ENCODE measurements at regions not wholly inside any gene's neighbourhood (a gene's known extent, or its start where the extent isn't known, plus 50 kb on each side); places are given as distances from the start of the nearest gene placed in this dataset.

DNA sequence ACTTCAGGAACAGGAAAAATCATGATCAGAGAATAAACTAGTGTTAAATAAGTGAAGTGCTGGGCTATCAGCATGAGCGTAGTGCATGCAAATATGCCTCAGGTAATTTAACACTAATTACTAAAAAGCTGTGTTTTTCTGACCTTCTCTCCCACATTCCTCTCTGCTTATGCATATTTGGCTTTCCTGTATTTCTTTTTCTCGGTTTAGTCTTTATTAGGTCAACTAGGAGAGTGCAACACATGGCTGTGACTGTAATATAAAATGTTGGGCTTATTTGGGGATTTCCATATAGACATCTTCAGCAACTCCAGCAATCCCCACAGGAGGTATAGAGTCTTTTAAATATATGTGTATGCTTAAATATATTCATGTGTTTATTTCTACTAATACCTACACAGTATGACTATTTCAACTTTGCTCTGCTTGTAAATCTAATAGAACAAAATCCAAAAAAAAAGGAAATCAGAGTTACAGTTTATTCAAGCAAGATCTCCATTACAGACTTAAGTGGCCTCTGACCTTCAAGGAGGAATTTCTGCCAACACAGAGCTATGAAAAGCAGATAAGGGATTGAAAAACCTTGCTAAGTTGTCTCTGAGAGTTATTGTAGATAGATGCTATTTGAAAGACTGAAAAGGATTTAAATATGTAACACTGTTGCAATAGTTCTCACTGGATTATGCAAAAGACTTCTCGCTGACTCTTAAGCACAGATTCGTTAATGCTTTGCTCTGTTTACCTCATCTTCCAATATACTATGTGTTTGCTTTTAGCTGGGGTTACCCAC is 359.5 kb upstream of the RGPD4 start:
- ChIA-PET POLR2A (no interaction called here), CTCF (no interaction called here)
- Histone ChIP-seq H2AFZ (ENCODE audit: insufficient read depth, low read depth, low read length, poor library complexity, severe bottlenecking) (no peak overlapping the region), H3K4me2 (replicated peaks; ENCODE audit: low read depth, low read length, poor library complexity, severe bottlenecking) (no peak overlapping the region), H4K20me1 (ENCODE audit: control insufficient read depth, insufficient read depth, low read length, poor library complexity, severe bottlenecking) (no peaks in the 10 kb centered on the region), H3K79me2 (ENCODE audit: control insufficient read depth, insufficient read depth, low read length) (no peaks in the 10 kb centered on the region), H3K36me3 (replicated peaks in 1 of 2; ENCODE audit: control extremely low read depth in 1 of 2, control insufficient read depth in 1 of 2, extremely low read depth in 1 of 2, insufficient read depth in 2 of 2, low read length in 1 of 2) (no peaks in the 10 kb centered on the region), H3K9me3 (ENCODE audit: control extremely low read depth in 1 of 3, control insufficient read depth in 2 of 3, insufficient read depth in 1 of 3, low read length in 2 of 3) (peaks cover 0 to 13% (median 0%) of the 10 kb centered on the region in 3 donors), H3K27me3 (replicated peaks in 1 of 4; ENCODE audit: control extremely low read depth in 1 of 4, control insufficient read depth in 3 of 4, insufficient read depth in 4 of 4, low read length in 3 of 4) (no peaks in the 10 kb centered on the region), H3K9ac (ENCODE audit: low read length) (no peak overlapping the region), H3K4me3 (ENCODE audit: control extremely low read depth in 1 of 5, extremely low read depth in 1 of 5, insufficient read depth in 1 of 5, low read depth in 2 of 5, low read length in 4 of 5) (no peak overlapping the region), H3K4me1 (ENCODE audit: control insufficient read depth in 2 of 2, insufficient read depth in 2 of 2, low read length in 2 of 2) (no peaks in the 10 kb centered on the region), H3K27ac (ENCODE audit: low read length in 2 of 2) (no peak overlapping the region)
- H3K27me3 Mint-ChIP-seq, result no peaks in the 10 kb centered on the region
- H3K27ac Mint-ChIP-seq, result no peak overlapping the region
- H3K9me3 Mint-ChIP-seq (ENCODE audit: insufficient read depth), result peaks cover 3% of the 10 kb centered on the region
- intact Hi-C loops (cut with micrococcal nuclease), result no loop called here
- TF ChIP-seq EZH2 (IDR thresholded peaks at IDR 0.05; ENCODE audit: borderline replicate concordance, insufficient read depth, low read depth, low read length, poor library complexity, severe bottlenecking), result no peak
- TF ChIP-seq, protein P1, sequence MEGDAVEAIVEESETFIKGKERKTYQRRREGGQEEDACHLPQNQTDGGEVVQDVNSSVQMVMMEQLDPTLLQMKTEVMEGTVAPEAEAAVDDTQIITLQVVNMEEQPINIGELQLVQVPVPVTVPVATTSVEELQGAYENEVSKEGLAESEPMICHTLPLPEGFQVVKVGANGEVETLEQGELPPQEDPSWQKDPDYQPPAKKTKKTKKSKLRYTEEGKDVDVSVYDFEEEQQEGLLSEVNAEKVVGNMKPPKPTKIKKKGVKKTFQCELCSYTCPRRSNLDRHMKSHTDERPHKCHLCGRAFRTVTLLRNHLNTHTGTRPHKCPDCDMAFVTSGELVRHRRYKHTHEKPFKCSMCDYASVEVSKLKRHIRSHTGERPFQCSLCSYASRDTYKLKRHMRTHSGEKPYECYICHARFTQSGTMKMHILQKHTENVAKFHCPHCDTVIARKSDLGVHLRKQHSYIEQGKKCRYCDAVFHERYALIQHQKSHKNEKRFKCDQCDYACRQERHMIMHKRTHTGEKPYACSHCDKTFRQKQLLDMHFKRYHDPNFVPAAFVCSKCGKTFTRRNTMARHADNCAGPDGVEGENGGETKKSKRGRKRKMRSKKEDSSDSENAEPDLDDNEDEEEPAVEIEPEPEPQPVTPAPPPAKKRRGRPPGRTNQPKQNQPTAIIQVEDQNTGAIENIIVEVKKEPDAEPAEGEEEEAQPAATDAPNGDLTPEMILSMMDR (IDR thresholded peaks at IDR 0.05), result no peak
- DNase-seq (no peak), ATAC-seq (ENCODE audit: low read depth) (no peak)
- no peaks in the 10 kb centered on the region for H3K4me1 Mint-ChIP-seq
- WGBS (ENCODE audit: insufficient coverage), result 93% methylated on average over 2 of the region's 4 CpGs
- H3K4me3 Mint-ChIP-seq, result no peak overlapping the region

DNA sequence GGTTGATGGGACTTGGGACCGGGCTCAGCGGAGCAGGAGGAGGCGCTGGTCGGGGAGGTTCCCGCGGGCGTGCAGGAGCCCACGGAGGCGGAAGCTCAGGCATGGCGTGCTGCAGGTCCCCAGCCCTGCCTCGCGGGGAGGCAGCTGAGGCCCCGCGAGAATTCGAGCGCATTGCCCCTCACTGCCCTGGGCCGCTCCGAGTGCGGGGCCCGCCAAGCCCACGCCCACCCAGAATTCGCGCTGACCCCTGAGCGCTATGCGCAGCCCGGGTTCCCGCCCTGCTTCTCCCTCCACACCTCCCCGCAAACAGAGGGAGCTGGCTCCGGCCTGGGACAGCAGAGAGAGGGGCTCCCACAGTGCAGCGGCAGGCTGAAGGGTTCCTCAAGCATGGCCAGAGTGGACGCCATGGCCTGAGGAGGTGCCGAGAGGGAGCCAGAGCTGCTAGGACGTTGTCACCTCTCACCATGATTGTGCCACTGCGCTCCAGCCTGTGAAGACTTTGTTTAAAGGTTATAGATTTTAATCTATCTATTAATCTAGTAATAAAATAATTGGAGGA is 357.2 kb upstream of the RGPD4 start:
- intact Hi-C loops (cut with micrococcal nuclease), result no loop called here
- no peak overlapping the region for H3K27ac Mint-ChIP-seq
- peaks cover 0 to 13% (median 0%) of the 10 kb centered on the region in 3 donors for H3K9me3 ChIP-seq (ENCODE audit: control extremely low read depth in 1 of 3, control insufficient read depth in 2 of 3, insufficient read depth in 1 of 3, low read length in 2 of 3)

More for the DNA sequence above, 357.2 kb upstream of the RGPD4 start:
- Mint-ChIP-seq H3K27me3 (no peaks in the 10 kb centered on the region), H3K4me3 (no peak overlapping the region), H3K4me1 (no peaks in the 10 kb centered on the region), H3K9me3 (ENCODE audit: insufficient read depth) (peaks cover 5% of the 10 kb centered on the region)
- H3K36me3 ChIP-seq (replicated peaks in 1 of 2; ENCODE audit: control extremely low read depth in 1 of 2, control insufficient read depth in 1 of 2, extremely low read depth in 1 of 2, insufficient read depth in 2 of 2, low read length in 1 of 2), result no peaks in the 10 kb centered on the region
- no peaks in the 10 kb centered on the region for H3K4me1 ChIP-seq (ENCODE audit: control insufficient read depth in 2 of 2, insufficient read depth in 2 of 2, low read length in 2 of 2)
- H3K27ac ChIP-seq (ENCODE audit: low read length in 2 of 2), result no peak overlapping the region
- no peaks in the 10 kb centered on the region for H3K27me3 ChIP-seq (replicated peaks in 1 of 4; ENCODE audit: control extremely low read depth in 1 of 4, control insufficient read depth in 3 of 4, insufficient read depth in 4 of 4, low read length in 3 of 4)
- ChIA-PET CTCF (no interaction called here), POLR2A (no interaction called here)
- no peak overlapping the region for H3K4me2 ChIP-seq (replicated peaks; ENCODE audit: low read depth, low read length, poor library complexity, severe bottlenecking)
- no peaks in the 10 kb centered on the region for H3K79me2 ChIP-seq (ENCODE audit: control insufficient read depth, insufficient read depth, low read length)
- no peak overlapping the region for H2AFZ ChIP-seq (ENCODE audit: insufficient read depth, low read depth, low read length, poor library complexity, severe bottlenecking)
- H4K20me1 ChIP-seq (ENCODE audit: control insufficient read depth, insufficient read depth, low read length, poor library complexity, severe bottlenecking), result no peaks in the 10 kb centered on the region
- H3K4me3 ChIP-seq (ENCODE audit: control extremely low read depth in 1 of 5, extremely low read depth in 1 of 5, insufficient read depth in 1 of 5, low read depth in 2 of 5, low read length in 4 of 5), result no peak overlapping the region
- DNase-seq, result no peak
- H3K9ac ChIP-seq (ENCODE audit: low read length), result no peak overlapping the region
- ATAC-seq (ENCODE audit: low read depth), result no peak
- WGBS (ENCODE audit: insufficient coverage), result 93% methylated on average over 30 of the region's 34 CpGs
- TF ChIP-seq, protein P1 (IDR thresholded peaks at IDR 0.05), result no peak
- no peak for TF ChIP-seq EZH2 (IDR thresholded peaks at IDR 0.05; ENCODE audit: borderline replicate concordance, insufficient read depth, low read depth, low read length, poor library complexity, severe bottlenecking)

Measured in B cell (primary cell).